GM12864 (cell line): ENCODE measurements at regions not wholly inside any gene's neighbourhood (a gene's known extent, or its start where the extent isn't known, plus 50 kb on each side); places are given as distances from the start of the nearest gene placed in this dataset.

Experiments
- DNase-seq: peaks from one replicate; pipeline ENCODE4 v3.0.0-alpha.2; 2011; ENCODE audit warnings: low read depth
- H3K4me3 ChIP-seq: 2 replicates; pipeline ENCODE4 v1.5.1; 2011; ENCODE audit warnings: mild to moderate bottlenecking, low read depth, low read length, control low read depth
- TF ChIP-seq, protein P1 (sequence below): IDR thresholded peaks from 2 replicates; pipeline ENCODE4 v1.5.1; 2011; ENCODE audit warnings: low read depth, mild to moderate bottlenecking, moderate library complexity, low read length, control low read depth, inconsistent platforms; ENCODE audit errors: missing control alignments

DNA sequence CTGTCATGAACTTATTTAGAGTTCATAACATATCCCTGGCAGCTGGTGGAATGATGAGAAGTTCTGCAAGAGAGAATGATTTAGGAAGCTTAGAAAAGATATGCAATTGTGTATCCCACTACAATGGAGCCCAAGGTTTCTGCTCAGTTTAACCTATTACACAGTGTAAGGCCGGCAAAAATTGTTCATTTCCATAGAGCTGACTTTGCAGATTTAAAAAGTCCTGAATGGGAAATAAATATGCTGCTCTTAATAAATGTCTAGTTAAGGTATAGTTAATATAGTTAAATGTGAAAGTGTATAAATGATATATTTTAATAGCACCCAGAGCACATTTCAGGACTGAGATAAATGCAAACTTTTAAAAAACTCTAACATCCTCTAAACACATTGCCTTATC is 149.9 kb downstream of the EVX1 start:
- no peak overlapping the region for H3K4me3 ChIP-seq
- DNase-seq, result no peak
- TF ChIP-seq, protein P1, sequence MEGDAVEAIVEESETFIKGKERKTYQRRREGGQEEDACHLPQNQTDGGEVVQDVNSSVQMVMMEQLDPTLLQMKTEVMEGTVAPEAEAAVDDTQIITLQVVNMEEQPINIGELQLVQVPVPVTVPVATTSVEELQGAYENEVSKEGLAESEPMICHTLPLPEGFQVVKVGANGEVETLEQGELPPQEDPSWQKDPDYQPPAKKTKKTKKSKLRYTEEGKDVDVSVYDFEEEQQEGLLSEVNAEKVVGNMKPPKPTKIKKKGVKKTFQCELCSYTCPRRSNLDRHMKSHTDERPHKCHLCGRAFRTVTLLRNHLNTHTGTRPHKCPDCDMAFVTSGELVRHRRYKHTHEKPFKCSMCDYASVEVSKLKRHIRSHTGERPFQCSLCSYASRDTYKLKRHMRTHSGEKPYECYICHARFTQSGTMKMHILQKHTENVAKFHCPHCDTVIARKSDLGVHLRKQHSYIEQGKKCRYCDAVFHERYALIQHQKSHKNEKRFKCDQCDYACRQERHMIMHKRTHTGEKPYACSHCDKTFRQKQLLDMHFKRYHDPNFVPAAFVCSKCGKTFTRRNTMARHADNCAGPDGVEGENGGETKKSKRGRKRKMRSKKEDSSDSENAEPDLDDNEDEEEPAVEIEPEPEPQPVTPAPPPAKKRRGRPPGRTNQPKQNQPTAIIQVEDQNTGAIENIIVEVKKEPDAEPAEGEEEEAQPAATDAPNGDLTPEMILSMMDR, result no peak

DNA sequence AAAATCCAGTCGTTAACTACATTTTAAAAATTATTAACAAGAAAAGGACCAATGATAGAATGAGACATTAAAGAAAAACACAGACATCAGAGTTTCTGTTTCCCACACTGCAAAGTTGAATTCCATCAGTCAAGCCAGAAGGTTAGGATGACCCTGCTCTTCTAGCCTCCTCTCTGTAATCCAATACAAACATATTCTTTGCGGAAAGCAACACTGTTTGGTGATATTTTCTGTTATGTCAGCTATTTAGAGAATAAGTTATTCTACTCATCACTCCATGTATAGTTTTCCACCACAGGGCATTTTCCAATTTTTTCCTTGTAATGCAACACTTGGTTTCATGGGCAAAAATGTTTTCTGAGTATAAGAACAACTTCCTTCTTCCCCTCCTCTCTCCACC is 152.3 kb downstream of the EVX1 start:
- no peak overlapping the region for H3K4me3 ChIP-seq
- TF ChIP-seq, protein P1, result no peak
- no peak for DNase-seq

DNA sequence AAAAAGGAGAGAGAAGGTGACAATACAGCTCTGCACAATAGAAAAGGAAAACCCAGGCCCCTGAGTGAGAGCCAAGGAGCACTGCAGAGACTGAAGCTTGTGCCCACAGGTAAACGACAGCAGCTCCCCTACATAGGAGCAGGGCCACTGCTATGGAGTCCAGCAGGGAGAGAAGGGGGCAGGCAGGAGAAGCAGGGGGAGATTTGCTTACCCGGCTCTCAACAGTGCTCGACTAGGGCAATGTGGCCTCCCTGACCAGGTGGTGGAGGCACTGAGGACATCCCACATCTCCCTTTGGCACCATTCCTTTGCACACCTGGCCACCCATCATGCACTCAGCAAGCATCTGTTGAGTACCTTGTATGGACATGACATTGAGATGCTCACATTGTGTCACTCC is 153.0 kb downstream of the EVX1 start:
- no peak for DNase-seq
- H3K4me3 ChIP-seq, result no peak overlapping the region
- TF ChIP-seq, protein P1, result no peak

- DNase-seq, result no peak
- TF ChIP-seq, protein P1, result no peak
- no peak overlapping the region for H3K4me3 ChIP-seq
Observed at GRCh38 chr7:27397503-27397902, 154.9 kb downstream of the EVX1 start.

- no peak overlapping the region for H3K4me3 ChIP-seq
- no peak for DNase-seq
- TF ChIP-seq, protein P1, result no peak
Observed at GRCh38 chr7:27398851-27399250, 156.2 kb downstream of the EVX1 start.

DNA sequence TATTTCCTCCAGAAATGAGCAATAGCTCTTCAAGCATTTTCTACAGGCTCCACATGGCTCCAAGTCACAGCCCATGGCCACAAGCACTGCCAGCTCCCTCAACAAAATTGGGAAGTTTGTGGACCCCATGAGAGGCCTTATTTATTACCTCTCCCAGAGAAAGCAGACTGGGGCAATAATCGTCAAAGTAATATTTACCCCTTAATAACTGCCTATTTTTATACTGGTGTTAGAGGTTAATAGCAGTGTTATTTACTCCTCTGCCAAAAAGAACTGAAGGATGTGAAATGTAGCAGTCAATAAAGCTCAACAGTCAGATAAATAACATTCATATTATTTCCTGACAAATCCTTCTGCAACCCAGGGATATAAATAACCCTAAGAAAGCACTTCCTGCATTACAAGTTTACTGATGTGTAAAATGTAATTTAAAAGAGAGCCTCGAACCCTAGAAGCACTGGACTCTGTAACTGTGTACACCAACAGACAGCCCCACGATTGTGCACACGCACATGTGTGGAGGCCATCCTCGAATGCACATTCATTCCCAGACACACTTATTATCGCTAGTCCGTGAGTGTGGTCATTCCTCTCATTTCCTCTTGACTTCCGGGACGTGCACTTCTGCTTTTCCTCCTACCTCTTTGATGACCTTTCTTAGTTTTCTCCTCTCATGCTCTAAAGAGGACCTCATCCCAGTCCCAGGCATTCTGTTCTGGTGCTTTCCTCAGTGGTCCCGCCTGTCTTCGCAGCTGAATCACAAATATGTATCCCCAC is 157.4 kb downstream of the EVX1 start:
- TF ChIP-seq, protein P1, result no peak
- DNase-seq, result no peak

DNA sequence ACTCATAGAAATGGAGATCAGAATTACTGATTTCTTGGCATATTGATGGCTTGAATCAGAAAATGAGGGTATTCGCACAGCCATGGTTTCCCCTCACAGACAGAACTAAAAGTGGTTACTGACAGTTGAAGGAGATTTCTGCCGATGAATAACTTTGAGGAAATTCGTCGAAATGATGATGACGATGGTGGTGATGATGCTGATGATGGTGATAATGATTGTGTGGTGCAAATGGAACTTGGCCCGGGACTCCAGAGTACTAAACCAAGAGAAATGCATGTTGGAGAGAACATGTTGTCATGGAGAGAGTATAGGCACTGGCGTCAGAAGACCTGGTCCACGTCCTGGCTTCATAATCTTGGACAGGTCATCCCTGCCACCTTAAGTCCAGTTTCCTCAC is 163.2 kb downstream of the EVX1 start:
- DNase-seq, result no peak
- TF ChIP-seq, protein P1, result no peak
- no peak overlapping the region for H3K4me3 ChIP-seq

More for the DNA sequence above, 157.4 kb downstream of the EVX1 start:
- H3K4me3 ChIP-seq, result no peak overlapping the region
